ENCODE measurements at regions not wholly inside any gene's neighbourhood (a gene's known extent, or its start where the extent isn't known, plus 50 kb on each side); places are given as distances from the start of the nearest gene placed in this dataset.

DNA sequence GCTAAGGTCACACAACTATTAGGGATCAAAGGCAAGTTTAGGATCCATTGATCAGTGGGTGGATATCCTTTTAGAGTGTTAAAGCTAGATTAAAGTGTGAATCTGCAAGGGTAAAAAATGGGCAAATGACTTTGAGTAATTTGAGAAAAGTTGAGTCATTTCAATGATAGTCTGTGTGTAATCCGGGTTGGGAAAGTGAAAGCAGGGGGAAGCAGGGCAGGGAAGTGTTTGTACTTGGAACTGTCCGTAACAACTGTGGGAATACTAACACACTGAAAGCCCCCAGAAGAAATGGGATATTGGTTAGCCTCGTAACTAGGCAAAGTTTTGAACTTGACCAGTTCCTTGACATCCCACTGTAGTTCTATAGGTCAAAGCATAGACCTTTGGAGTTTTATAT lies 187.2 kb upstream of the SLITRK3 start:
- H3K36me3 ChIP-seq (ENCODE audit: control insufficient read depth, insufficient read depth, low read length), result no peaks in the 10 kb centered on the region
- ChIA-PET CTCF (no interaction called here), POLR2A (no interaction called here)
- H3K27me3 ChIP-seq (replicated peaks; ENCODE audit: control insufficient read depth, insufficient read depth, low read length), result no peaks in the 10 kb centered on the region
- Mint-ChIP-seq H3K36me3 (ENCODE audit: insufficient read depth, unreplicated experiment) (no peaks in the 10 kb centered on the region), H3K27me3 (ENCODE audit: insufficient read depth, unreplicated experiment) (no peaks in the 10 kb centered on the region), H3K4me1 (ENCODE audit: low read depth, unreplicated experiment) (no peaks in the 10 kb centered on the region), H3K27ac (ENCODE audit: unreplicated experiment) (no peak overlapping the region), H3K9me3 (ENCODE audit: unreplicated experiment) (no peaks in the 10 kb centered on the region), H3K4me3 (ENCODE audit: unreplicated experiment) (no peak overlapping the region)
- TF ChIP-seq CTCF (IDR thresholded peaks at IDR 0.05; ENCODE audit: insufficient read depth in 1 of 2, low read depth in 1 of 2, low read length in 1 of 2, severe bottlenecking in 1 of 2, unreplicated experiment in 1 of 2), result no peak
- BruUV-seq (replicated peaks), result no TSS peak
- H3K4me3 ChIP-seq (ENCODE audit: low read depth, low read length), result no peak overlapping the region
- intact Hi-C loops (cut with micrococcal nuclease; ENCODE audit: unreplicated experiment), result no loop called here
- H3K4me1 ChIP-seq, result no peaks in the 10 kb centered on the region
- no peaks in the 10 kb centered on the region for H3K9me3 ChIP-seq
- DNase-seq, result no peak

- H3K4me1 ChIP-seq, result no peaks in the 10 kb centered on the region
- no peak for DNase-seq
- Mint-ChIP-seq H3K36me3 (ENCODE audit: insufficient read depth, unreplicated experiment) (no peaks in the 10 kb centered on the region), H3K4me1 (ENCODE audit: low read depth, unreplicated experiment) (no peaks in the 10 kb centered on the region), H3K27me3 (ENCODE audit: insufficient read depth, unreplicated experiment) (no peaks in the 10 kb centered on the region), H3K4me3 (ENCODE audit: unreplicated experiment) (no peak overlapping the region), H3K9me3 (ENCODE audit: unreplicated experiment) (no peaks in the 10 kb centered on the region), H3K27ac (ENCODE audit: unreplicated experiment) (no peak overlapping the region)
- no peaks in the 10 kb centered on the region for H3K27me3 ChIP-seq (replicated peaks; ENCODE audit: control insufficient read depth, insufficient read depth, low read length)
- ChIA-PET POLR2A (no interaction called here), CTCF (no interaction called here)
- H3K9me3 ChIP-seq, result no peaks in the 10 kb centered on the region
- intact Hi-C loops (cut with micrococcal nuclease; ENCODE audit: unreplicated experiment), result no loop called here
- TF ChIP-seq CTCF (IDR thresholded peaks at IDR 0.05; ENCODE audit: insufficient read depth in 1 of 2, low read depth in 1 of 2, low read length in 1 of 2, severe bottlenecking in 1 of 2, unreplicated experiment in 1 of 2), result no peak
- no peak overlapping the region for H3K4me3 ChIP-seq (ENCODE audit: low read depth, low read length)
- H3K36me3 ChIP-seq (ENCODE audit: control insufficient read depth, insufficient read depth, low read length), result no peaks in the 10 kb centered on the region
- no TSS peak for BruUV-seq (replicated peaks)
Observed at GRCh38 chr3:165382672-165383071, 186.5 kb upstream of the SLITRK3 start.

DNA sequence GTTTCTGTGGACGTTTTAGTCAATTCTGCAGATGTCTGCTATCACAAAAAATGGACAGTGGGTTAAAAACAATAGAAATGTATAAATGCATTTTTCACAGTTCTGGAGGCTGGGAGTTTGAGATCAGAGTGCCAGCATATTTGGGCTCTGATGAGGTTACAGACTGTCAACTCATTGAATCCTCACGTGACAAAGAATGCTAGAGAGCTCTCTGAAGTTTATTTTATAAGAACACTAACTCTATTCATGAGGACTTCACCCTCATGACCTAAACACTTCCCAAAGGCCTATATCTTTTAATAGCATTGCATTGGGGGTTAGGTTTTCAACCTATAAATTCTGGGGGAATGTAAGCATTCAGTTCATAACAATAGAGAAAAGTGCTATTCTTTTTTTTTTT lies 182.6 kb upstream of the SLITRK3 start:
- H3K9me3 ChIP-seq, result no peaks in the 10 kb centered on the region
- Mint-ChIP-seq H3K9me3 (ENCODE audit: unreplicated experiment) (no peaks in the 10 kb centered on the region), H3K27ac (ENCODE audit: unreplicated experiment) (no peak overlapping the region), H3K27me3 (ENCODE audit: insufficient read depth, unreplicated experiment) (no peaks in the 10 kb centered on the region), H3K4me1 (ENCODE audit: low read depth, unreplicated experiment) (no peaks in the 10 kb centered on the region), H3K36me3 (ENCODE audit: insufficient read depth, unreplicated experiment) (no peaks in the 10 kb centered on the region), H3K4me3 (ENCODE audit: unreplicated experiment) (no peak overlapping the region)
- H3K27me3 ChIP-seq (replicated peaks; ENCODE audit: control insufficient read depth, insufficient read depth, low read length), result no peaks in the 10 kb centered on the region
- DNase-seq, result no peak
- no peak overlapping the region for H3K4me3 ChIP-seq (ENCODE audit: low read depth, low read length)
- no TSS peak for BruUV-seq (replicated peaks)
- CTCF ChIA-PET, result no interaction called here
- no peaks in the 10 kb centered on the region for H3K4me1 ChIP-seq
- H3K36me3 ChIP-seq (ENCODE audit: control insufficient read depth, insufficient read depth, low read length), result no peaks in the 10 kb centered on the region
- intact Hi-C loops (cut with micrococcal nuclease; ENCODE audit: unreplicated experiment), result no loop called here
- TF ChIP-seq CTCF (IDR thresholded peaks at IDR 0.05; ENCODE audit: insufficient read depth in 1 of 2, low read depth in 1 of 2, low read length in 1 of 2, severe bottlenecking in 1 of 2, unreplicated experiment in 1 of 2), result no peak
- POLR2A ChIA-PET, result no interaction called here
